ENCODE measurements at regions not wholly inside any gene's neighbourhood (a gene's known extent, or its start where the extent isn't known, plus 50 kb on each side); places are given as distances from the start of the nearest gene placed in this dataset.

GRCh38 chr20:17797579-17797978, 97.8 kb downstream of the BANF2 start:
- H4K20me1 ChIP-seq (replicated peaks in 1 of 2; ENCODE audit: control insufficient read depth in 1 of 2, insufficient read depth in 2 of 2, low read length in 2 of 2): no peaks in the 10 kb centered on the region
- no peak for TF ChIP-seq BCL11A (IDR thresholded peaks at IDR 0.05; ENCODE audit: low read depth in 2 of 2, low read length in 2 of 2)
- no peak for TF ChIP-seq JUN (IDR thresholded peaks at IDR 0.05; ENCODE audit: low read depth, low read length)
- no peak for TF ChIP-seq SRF (IDR thresholded peaks at IDR 0.05; ENCODE audit: low read depth, low read length)
- TF ChIP-seq MAFK (IDR thresholded peaks at IDR 0.05; ENCODE audit: low read depth, low read length): no peak
- TF ChIP-seq, protein P1, sequence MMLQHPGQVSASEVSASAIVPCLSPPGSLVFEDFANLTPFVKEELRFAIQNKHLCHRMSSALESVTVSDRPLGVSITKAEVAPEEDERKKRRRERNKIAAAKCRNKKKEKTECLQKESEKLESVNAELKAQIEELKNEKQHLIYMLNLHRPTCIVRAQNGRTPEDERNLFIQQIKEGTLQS (IDR thresholded peaks at IDR 0.05; ENCODE audit: insufficient read depth, low read depth, low read length): no peak
- no peak for TF ChIP-seq CREB1 (IDR thresholded peaks at IDR 0.05)
- no peak for TF ChIP-seq TBP (IDR thresholded peaks at IDR 0.05; ENCODE audit: low read depth, low read length)
- TF ChIP-seq CHD1 (IDR thresholded peaks at IDR 0.05; ENCODE audit: low read depth, low read length): no peak
- H3K4me3 ChIP-seq (ENCODE audit: extremely low read depth in 1 of 4, insufficient read depth in 2 of 4, low read depth in 3 of 4, low read length in 4 of 4): no peak overlapping the region
- H2BK15ac ChIP-seq (ENCODE audit: low read length): no peak overlapping the region
- H3K23ac ChIP-seq (ENCODE audit: insufficient read length): no peak overlapping the region
- no peak overlapping the region for H3K14ac ChIP-seq (ENCODE audit: insufficient read length)
- H3K9ac ChIP-seq (replicated peaks in 1 of 4; ENCODE audit: extremely low read depth in 1 of 4, low read depth in 3 of 4, low read length in 3 of 4): no peak overlapping the region
- no peak overlapping the region for H2BK120ac ChIP-seq (replicated peaks; ENCODE audit: low read depth, low read length)
- H2BK12ac ChIP-seq (ENCODE audit: low read depth, low read length): no peak overlapping the region
- H4K8ac ChIP-seq (ENCODE audit: extremely low read depth, insufficient read depth, low read length): no peak overlapping the region
- no peaks in the 10 kb centered on the region for H3K27me3 ChIP-seq (replicated peaks in 1 of 4; ENCODE audit: control insufficient read depth in 3 of 4, extremely low read depth in 1 of 4, insufficient read depth in 3 of 4, low read length in 3 of 4)
- no peak overlapping the region for H2BK20ac ChIP-seq (ENCODE audit: low read length)
- H4K5ac ChIP-seq (ENCODE audit: insufficient read length, low read depth, low read length): no peak overlapping the region
- peaks cover 6 to 8% of the 10 kb centered on the region in 2 experiments for H3K9me3 ChIP-seq (ENCODE audit: insufficient read depth in 2 of 2, low read depth in 1 of 2, low read length in 1 of 2)
- H3K79me1 ChIP-seq (ENCODE audit: low read depth, low read length): no peaks in the 10 kb centered on the region
- no peaks in the 10 kb centered on the region; a peak in 1 of 8 replicates for H3K36me3 ChIP-seq (ENCODE audit: control insufficient read depth in 2 of 4, insufficient read depth in 4 of 4, low read length in 3 of 4)
- H2AFZ ChIP-seq (ENCODE audit: low read length): no peak overlapping the region
- no peak overlapping the region for H3K56ac ChIP-seq (replicated peaks; ENCODE audit: insufficient read length, low read depth, low read length)
- H2BK5ac ChIP-seq (ENCODE audit: low read depth, low read length): no peak overlapping the region
- H3K18ac ChIP-seq (ENCODE audit: extremely low read depth, low read length): no peak overlapping the region
- WGBS, 2 experiments (ENCODE audit: extremely low coverage in 1 of 2, insufficient coverage in 1 of 2, insufficient read length in 1 of 2, insufficient replicate concordance in 2 of 2, low coverage in 1 of 2, low lambda C conversion rate in 2 of 2, missing lambda C conversion rate in 1 of 2): 86% methylated on average over 4 of the region's 4 CpGs; no CpG with 5 or more reads in 1 of the 2 experiments
- no peaks in the 10 kb centered on the region for H3K23me2 ChIP-seq (ENCODE audit: low read depth, low read length)
- H3K4me2 ChIP-seq (ENCODE audit: insufficient read depth in 1 of 2, low read depth in 2 of 2, low read length in 2 of 2): no peak overlapping the region
- H3K4ac ChIP-seq (replicated peaks; ENCODE audit: insufficient read length, low read depth, low read length): no peak overlapping the region
- H2AK5ac ChIP-seq (ENCODE audit: low read depth, low read length): no peak overlapping the region
- no peak overlapping the region for H3K27ac ChIP-seq (ENCODE audit: low read depth, low read length)
- DNase-seq (ENCODE audit: low read depth in 1 of 2, low spot score in 2 of 2) (no peak), FAIRE-seq (no peak)
- no peaks in the 10 kb centered on the region for H3K79me2 ChIP-seq (ENCODE audit: control insufficient read depth in 1 of 2, insufficient read depth in 2 of 2, low read length in 2 of 2)
- CTCF ChIA-PET (ENCODE audit: partially characterized antibody): interaction anchor here (0.6 to 2.9 kb wide), 10 partner anchors 9 to 115 kb away, joined by 3 to 11 read pairs (median 3); partner anchors contain the start of gene RRBP1
- POLR2A ChIA-PET (ENCODE audit: partially characterized antibody): no interaction called here
- H4K91ac ChIP-seq (replicated peaks; ENCODE audit: insufficient read length, low read length): no peak overlapping the region
- no peaks in the 10 kb centered on the region for H3K4me1 ChIP-seq (replicated peaks in 1 of 4; ENCODE audit: control insufficient read depth in 3 of 4, insufficient read depth in 4 of 4, low read length in 3 of 4)

Measured in H1 (cell line).